ENCODE measurements at regions not wholly inside any gene's neighbourhood (a gene's known extent, or its start where the extent isn't known, plus 50 kb on each side); places are given as distances from the start of the nearest gene placed in this dataset.
"Not testable (repeated sequence)": the region's sequence is repeated elsewhere in the genome, so short reads cannot be mapped to it uniquely, and the experiment has no call there.

DNA sequence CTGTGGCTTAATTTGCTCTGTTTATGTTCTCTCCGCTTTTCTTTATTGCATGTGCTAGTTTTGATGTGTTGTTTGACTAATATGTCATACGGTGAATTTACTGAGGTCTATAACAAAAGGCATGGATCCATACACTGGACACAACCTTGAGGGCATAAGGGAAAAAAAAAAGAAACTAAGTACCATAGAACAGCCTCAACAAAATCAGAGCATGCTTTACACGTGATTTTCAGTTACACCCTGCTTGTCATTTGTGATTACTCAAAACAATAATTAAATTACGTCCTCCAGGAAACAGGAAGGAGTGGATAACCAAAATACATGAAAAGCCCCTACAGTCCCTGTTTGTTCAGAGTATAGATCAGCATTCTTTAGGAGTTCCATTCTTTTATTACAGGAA is 150.5 kb downstream of the CRPPA start:
- no peaks in the 10 kb centered on the region for H3K4me1 Mint-ChIP-seq
- no peak for DNase-seq
- peaks cover 0 to 4% (median 0%) of the 10 kb centered on the region in 3 donors for H3K36me3 Mint-ChIP-seq
- no peak for ATAC-seq
- no peaks in the 10 kb centered on the region for H3K9me3 Mint-ChIP-seq
- POLR2A ChIA-PET: no interaction called here
- H3K4me3 Mint-ChIP-seq: no peak overlapping the region
- no peaks in the 10 kb centered on the region for H3K27me3 Mint-ChIP-seq
- H3K27ac Mint-ChIP-seq: no peak overlapping the region

DNA sequence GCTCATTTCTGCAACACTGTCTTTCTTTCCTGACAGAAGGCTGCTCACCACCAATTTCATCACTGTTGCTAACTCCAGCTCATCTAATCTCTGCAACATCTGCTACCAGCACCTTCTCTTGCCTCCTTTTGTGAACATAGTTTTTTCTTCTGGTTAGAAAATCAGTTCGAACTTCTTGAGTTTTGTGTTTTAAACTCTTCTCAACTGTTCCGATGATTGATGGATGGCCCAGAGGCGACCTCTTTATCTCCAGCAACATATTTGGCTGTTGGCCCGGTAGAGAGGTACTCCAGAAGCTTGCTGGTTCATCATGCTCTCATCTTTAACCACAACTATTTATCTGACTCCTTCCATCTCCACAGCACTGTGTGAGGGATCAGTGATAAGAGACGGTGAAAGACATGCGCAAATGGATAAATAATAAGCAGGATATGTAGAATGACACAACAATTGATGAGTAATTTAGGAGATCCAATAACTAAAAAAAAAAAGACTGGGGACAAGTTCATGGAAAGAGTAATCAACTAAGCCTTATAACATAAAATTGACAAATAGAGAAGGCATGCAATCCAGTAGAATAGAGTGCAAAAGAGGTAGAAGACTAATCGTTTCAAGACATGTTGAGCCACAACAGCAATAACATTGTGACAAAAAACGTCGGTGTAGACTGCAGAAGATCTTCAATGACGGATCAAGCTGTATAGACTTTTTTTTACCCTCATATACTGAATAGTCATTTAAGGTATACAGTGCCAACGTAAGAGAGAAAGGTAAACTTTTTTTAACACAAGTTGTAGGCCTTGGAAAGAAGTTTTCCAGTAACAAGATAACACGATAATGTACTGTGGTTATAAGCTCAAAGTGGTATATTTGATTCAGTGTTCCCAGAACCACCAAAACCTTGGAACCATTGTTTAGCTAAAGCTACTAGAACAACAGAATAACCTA is 152.2 kb downstream of the CRPPA start:
- DNase-seq: no peak
- Mint-ChIP-seq H3K4me3 (no peak overlapping the region), H3K36me3 (peaks cover 0 to 3% (median 0%) of the 10 kb centered on the region in 3 donors), H3K27ac (no peak overlapping the region), H3K27me3 (no peaks in the 10 kb centered on the region), H3K9me3 (no peaks in the 10 kb centered on the region), H3K4me1 (no peaks in the 10 kb centered on the region)
- ATAC-seq: no peak
- POLR2A ChIA-PET: no interaction called here

DNA sequence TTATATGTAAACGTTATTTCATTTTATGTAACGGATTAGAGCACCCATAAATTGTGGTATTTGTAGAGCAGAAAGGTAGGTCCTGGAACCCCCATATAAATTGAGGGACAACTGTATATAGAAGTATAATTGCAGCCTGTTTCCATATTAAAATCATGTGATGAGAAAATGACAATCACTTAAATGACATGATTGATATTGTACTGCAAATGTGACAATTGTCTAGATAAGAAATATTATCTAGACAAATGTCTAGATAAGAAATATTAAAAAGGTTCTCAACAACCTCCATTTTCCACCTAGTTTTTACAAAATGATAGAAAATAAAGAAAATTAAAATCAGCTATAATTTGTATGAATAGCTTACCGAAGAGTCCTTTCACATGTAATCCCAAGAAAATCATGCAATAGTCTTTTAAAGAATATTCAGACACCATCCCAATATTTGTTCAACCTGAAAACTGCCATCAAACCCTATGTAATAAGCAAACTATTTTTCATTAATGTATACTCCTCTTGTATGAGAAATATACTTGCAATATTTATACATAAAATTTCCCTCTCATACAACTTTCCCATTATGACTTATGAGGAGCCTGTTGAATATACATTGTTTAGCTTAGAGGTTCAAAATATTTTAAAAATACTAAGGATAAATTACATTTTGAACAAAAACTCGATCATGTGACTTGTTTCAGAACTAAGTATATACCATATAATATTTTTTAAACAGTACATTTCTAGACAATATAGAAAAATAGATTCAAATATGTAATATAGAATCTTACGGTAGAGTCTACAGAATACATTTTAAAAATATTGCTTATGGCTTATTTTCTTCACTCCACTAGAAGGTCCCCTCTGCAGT is 153.2 kb downstream of the CRPPA start:
- DNase-seq: no peak
- ATAC-seq: no peak
- Mint-ChIP-seq H3K4me3 (no peak overlapping the region), H3K36me3 (no peaks in the 10 kb centered on the region), H3K27ac (no peak overlapping the region), H3K4me1 (no peaks in the 10 kb centered on the region), H3K27me3 (no peaks in the 10 kb centered on the region), H3K9me3 (no peaks in the 10 kb centered on the region)
- POLR2A ChIA-PET: interaction anchor here (0.8 kb wide), 1 partner anchor 154 kb away, joined by 3 read pairs; no protein-coding TSS in a partner anchor

- no peaks in the 10 kb centered on the region for H3K9me3 Mint-ChIP-seq
- no peaks in the 10 kb centered on the region for H3K36me3 Mint-ChIP-seq
- no peaks in the 10 kb centered on the region for H3K27me3 Mint-ChIP-seq
- no peaks in the 10 kb centered on the region for H3K4me1 Mint-ChIP-seq
- H3K27ac Mint-ChIP-seq: no peak overlapping the region
- DNase-seq (no peak), ATAC-seq (no peak)
- POLR2A ChIA-PET: no interaction called here
- no peak overlapping the region for H3K4me3 Mint-ChIP-seq
Observed at GRCh38 chr7:16266877-16267276, 154.5 kb downstream of the CRPPA start.

DNA sequence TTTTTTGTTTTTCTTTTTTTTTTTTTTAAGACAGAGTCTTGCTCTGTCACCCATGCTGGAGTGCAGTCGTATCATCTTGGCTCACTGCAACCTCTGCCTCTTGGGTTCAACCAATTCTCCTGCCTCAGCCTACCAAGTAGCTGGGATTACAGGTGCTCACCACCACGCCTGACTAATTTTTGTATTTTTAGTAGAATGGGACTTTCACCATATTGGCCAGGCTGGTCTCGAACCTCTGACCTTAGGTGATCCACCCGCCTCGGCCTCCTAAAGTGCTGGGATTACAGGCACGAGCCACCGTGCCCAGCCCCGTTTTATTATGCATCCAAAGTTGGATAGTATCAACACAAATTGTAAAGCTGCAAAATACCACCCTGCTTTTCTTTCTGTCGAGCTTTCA is 154.9 kb downstream of the CRPPA start:
- H3K27me3 Mint-ChIP-seq, ATAC-seq, H3K9me3 Mint-ChIP-seq, H3K36me3 Mint-ChIP-seq, H3K4me1 Mint-ChIP-seq, H3K4me3 Mint-ChIP-seq, H3K27ac Mint-ChIP-seq, POLR2A ChIA-PET, DNase-seq: not testable (repeated sequence)

DNA sequence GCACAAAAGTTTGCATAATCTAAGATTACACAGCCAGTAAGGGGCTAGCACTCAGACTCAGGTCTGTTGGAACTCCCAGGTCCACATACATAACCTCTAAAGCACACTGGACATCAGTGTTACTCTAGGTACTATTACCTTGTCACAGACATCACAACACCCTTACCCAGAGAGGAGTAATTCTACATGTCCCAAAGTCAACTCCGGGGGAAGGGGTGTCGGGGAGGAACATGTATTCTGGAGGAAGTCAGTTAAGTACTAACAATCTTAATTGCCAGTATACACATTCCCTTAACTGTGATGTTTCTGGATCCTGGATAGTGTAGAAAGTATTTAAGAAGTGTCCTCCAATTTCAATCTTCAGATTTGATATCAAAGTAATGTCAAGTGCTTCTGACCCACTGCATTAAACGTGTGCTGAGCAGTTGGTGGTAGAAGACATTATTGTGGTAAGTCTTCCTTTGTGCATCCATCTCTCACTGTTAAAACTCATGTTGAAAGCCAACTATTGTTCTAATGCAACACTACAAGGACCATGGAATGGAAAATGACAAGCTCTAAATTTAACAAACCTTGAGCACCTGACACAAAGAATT is 155.4 kb downstream of the CRPPA start:
- ATAC-seq (no peak), DNase-seq (no peak)
- no peaks in the 10 kb centered on the region for H3K27me3 Mint-ChIP-seq
- no peak overlapping the region for H3K4me3 Mint-ChIP-seq
- H3K36me3 Mint-ChIP-seq: no peaks in the 10 kb centered on the region
- POLR2A ChIA-PET: no interaction called here
- H3K27ac Mint-ChIP-seq: no peak overlapping the region
- no peaks in the 10 kb centered on the region for H3K9me3 Mint-ChIP-seq
- H3K4me1 Mint-ChIP-seq: no peaks in the 10 kb centered on the region

- H3K27me3 Mint-ChIP-seq: no peaks in the 10 kb centered on the region
- DNase-seq (no peak), ATAC-seq (no peak)
- no peaks in the 10 kb centered on the region for H3K36me3 Mint-ChIP-seq
- POLR2A ChIA-PET: no interaction called here
- no peaks in the 10 kb centered on the region for H3K4me1 Mint-ChIP-seq
- H3K27ac Mint-ChIP-seq: no peak overlapping the region
- H3K9me3 Mint-ChIP-seq: no peaks in the 10 kb centered on the region
- no peak overlapping the region for H3K4me3 Mint-ChIP-seq
Observed at GRCh38 chr7:16264823-16265804, 156.2 kb downstream of the CRPPA start.

GRCh38 chr7:16264036-16264819 is 157.1 kb downstream of the CRPPA start:
- DNase-seq: no peak
- Mint-ChIP-seq H3K27me3 (no peaks in the 10 kb centered on the region), H3K4me3 (no peak overlapping the region), H3K4me1 (no peaks in the 10 kb centered on the region), H3K27ac (no peak overlapping the region), H3K9me3 (no peaks in the 10 kb centered on the region), H3K36me3 (no peaks in the 10 kb centered on the region)
- ATAC-seq: no peak
- POLR2A ChIA-PET: no interaction called here

GRCh38 chr7:16263377-16263776 is 158.0 kb downstream of the CRPPA start:
- DNase-seq, H3K4me3 Mint-ChIP-seq: not testable (repeated sequence)

DNA sequence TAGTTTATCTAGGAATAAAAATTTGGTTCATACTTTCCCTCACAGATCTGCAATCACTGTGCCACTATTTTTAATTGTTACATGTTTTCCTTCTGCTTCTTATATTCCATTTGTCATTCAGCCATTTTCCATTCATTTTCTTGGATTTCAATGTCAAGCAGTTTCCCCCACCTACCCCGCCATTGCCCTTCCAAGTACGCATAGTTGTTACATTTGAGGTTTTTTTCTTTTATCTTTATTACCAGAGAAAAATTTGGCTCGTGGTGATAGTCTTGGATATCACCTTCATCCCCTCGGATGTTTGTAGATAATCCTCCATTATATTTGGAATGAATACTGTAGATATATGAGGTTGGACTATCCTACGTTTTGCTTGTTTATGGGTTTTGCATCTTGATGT is 159.7 kb downstream of the CRPPA start:
- ATAC-seq (no peak), DNase-seq (no peak)
- Mint-ChIP-seq H3K27ac (no peak overlapping the region), H3K4me1 (no peaks in the 10 kb centered on the region), H3K36me3 (no peaks in the 10 kb centered on the region), H3K4me3 (no peak overlapping the region), H3K9me3 (no peaks in the 10 kb centered on the region), H3K27me3 (no peaks in the 10 kb centered on the region)
- POLR2A ChIA-PET: no interaction called here

More at GRCh38 chr7:16263377-16263776, 158.0 kb downstream of the CRPPA start:
- POLR2A ChIA-PET, H3K36me3 Mint-ChIP-seq, ATAC-seq, H3K9me3 Mint-ChIP-seq, H3K27me3 Mint-ChIP-seq, H3K27ac Mint-ChIP-seq, H3K4me1 Mint-ChIP-seq: not testable (repeated sequence)

- H3K27me3 Mint-ChIP-seq: no peaks in the 10 kb centered on the region
Observed at GRCh38 chr7:16261100-16261499, 160.2 kb downstream of the CRPPA start.

More at GRCh38 chr7:16261100-16261499, 160.2 kb downstream of the CRPPA start:
- Mint-ChIP-seq H3K4me3 (no peak overlapping the region), H3K9me3 (peaks cover 0 to 3% (median 0%) of the 10 kb centered on the region in 9 donors), H3K27ac (no peak overlapping the region), H3K4me1 (no peaks in the 10 kb centered on the region), H3K36me3 (peaks cover 0 to under 1% (median under 1%) of the 10 kb centered on the region in 3 donors)
- DNase-seq (no peak), ATAC-seq (no peak)
- POLR2A ChIA-PET: no interaction called here
